ENCODE measurements at regions not wholly inside any gene's neighbourhood (a gene's known extent, or its start where the extent isn't known, plus 50 kb on each side); places are given as distances from the start of the nearest gene placed in this dataset.

DNA sequence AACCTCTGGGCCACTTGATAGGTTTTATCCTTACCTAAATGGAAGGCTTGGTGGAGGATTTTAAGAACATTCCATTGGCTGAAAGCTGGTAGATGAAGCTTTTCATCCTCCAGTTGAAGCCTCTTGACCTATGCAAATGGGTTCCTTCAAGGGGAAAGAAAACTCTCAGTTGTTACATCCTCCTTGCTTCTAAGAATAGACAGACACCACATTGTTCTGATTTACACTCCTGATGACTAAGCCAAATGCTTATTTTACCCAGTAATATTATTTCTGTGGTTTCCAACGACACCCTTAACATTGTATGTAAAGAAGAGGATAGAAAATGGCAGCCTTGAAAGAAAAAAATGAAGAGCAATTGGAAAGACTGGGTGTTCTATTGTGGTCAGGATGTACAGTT, 480.5 kb downstream of the OTOL1 start:
- Histone ChIP-seq H3K36me3 (ENCODE audit: low read depth) (no peaks in the 10 kb centered on the region), H3K27me3 (ENCODE audit: insufficient read depth, poor library complexity, severe bottlenecking) (no peaks in the 10 kb centered on the region), H3K9me3 (ENCODE audit: severe bottlenecking) (no peaks in the 10 kb centered on the region), H3K27ac (ENCODE audit: poor library complexity, severe bottlenecking) (no peak overlapping the region), H3K4me3 (ENCODE audit: severe bottlenecking) (no peak overlapping the region), H3K4me1 (ENCODE audit: insufficient read depth, poor library complexity, severe bottlenecking) (no peaks in the 10 kb centered on the region)
- TF ChIP-seq, protein P1, sequence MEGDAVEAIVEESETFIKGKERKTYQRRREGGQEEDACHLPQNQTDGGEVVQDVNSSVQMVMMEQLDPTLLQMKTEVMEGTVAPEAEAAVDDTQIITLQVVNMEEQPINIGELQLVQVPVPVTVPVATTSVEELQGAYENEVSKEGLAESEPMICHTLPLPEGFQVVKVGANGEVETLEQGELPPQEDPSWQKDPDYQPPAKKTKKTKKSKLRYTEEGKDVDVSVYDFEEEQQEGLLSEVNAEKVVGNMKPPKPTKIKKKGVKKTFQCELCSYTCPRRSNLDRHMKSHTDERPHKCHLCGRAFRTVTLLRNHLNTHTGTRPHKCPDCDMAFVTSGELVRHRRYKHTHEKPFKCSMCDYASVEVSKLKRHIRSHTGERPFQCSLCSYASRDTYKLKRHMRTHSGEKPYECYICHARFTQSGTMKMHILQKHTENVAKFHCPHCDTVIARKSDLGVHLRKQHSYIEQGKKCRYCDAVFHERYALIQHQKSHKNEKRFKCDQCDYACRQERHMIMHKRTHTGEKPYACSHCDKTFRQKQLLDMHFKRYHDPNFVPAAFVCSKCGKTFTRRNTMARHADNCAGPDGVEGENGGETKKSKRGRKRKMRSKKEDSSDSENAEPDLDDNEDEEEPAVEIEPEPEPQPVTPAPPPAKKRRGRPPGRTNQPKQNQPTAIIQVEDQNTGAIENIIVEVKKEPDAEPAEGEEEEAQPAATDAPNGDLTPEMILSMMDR (IDR thresholded peaks at IDR 0.05; ENCODE audit: poor library complexity, severe bottlenecking) = no peak
- DNase-seq (ENCODE audit: low spot score) (no peak), ATAC-seq (ENCODE audit: low read depth) (peak; percentile 42; the same call in 1 of the 3 replicates)

DNA sequence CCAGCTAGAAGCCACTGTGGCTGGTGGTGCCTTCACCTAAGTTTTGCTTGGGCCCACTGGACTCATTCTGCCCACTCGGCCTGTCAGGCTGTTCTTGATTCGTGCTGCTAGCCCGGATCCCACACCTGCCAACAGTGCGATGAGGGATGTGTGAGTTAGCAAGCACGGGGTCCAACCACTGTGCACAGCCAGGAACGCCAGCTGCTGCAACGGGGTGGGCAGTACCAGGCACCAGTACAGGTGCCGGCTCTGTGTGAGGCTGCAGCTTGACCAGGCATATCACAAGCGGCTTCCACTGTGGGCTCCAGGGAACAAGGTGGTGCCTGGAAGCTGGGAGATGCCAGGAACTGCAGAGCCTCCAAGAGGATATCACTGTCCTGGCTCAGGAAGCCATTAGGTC, 481.2 kb downstream of the OTOL1 start:
- TF ChIP-seq, protein P1 (IDR thresholded peaks at IDR 0.05; ENCODE audit: poor library complexity, severe bottlenecking) = no peak
- H3K4me1 ChIP-seq (ENCODE audit: insufficient read depth, poor library complexity, severe bottlenecking) = no peaks in the 10 kb centered on the region
- DNase-seq (ENCODE audit: low spot score) = no peak
- H3K36me3 ChIP-seq (ENCODE audit: low read depth) = no peaks in the 10 kb centered on the region
- H3K9me3 ChIP-seq (ENCODE audit: severe bottlenecking) = no peaks in the 10 kb centered on the region
- H3K27me3 ChIP-seq (ENCODE audit: insufficient read depth, poor library complexity, severe bottlenecking) = no peaks in the 10 kb centered on the region
- H3K4me3 ChIP-seq (ENCODE audit: severe bottlenecking) = no peak overlapping the region
- H3K27ac ChIP-seq (ENCODE audit: poor library complexity, severe bottlenecking) = no peak overlapping the region
- ATAC-seq (ENCODE audit: low read depth) = no peak

DNA sequence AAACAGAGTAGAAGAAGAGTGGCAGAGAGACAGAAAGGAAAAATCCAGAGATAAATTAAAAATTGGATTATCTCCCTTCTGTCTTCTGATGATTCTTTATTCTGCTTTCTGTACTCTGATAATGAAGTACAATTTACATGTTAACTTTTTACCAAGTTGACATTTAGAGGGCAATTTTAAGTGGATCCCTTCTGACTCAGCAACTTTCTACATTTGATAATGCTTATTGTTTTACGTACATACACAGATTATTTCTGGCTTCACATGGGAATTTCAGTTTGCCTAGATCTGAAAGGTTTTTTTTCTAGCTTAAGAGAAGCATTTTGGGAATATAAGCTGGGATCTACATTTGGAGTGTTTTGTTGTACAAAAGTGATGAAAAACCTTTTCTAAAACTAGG, 491.3 kb downstream of the OTOL1 start:
- DNase-seq (ENCODE audit: low spot score) (no peak), ATAC-seq (ENCODE audit: low read depth) (no peak)
- H3K27ac ChIP-seq (ENCODE audit: poor library complexity, severe bottlenecking) = no peak overlapping the region
- H3K4me3 ChIP-seq (ENCODE audit: severe bottlenecking) = no peak overlapping the region
- H3K36me3 ChIP-seq (ENCODE audit: low read depth) = no peaks in the 10 kb centered on the region
- no peaks in the 10 kb centered on the region for H3K27me3 ChIP-seq (ENCODE audit: insufficient read depth, poor library complexity, severe bottlenecking)
- no peaks in the 10 kb centered on the region for H3K9me3 ChIP-seq (ENCODE audit: severe bottlenecking)
- TF ChIP-seq, protein P1 (IDR thresholded peaks at IDR 0.05; ENCODE audit: poor library complexity, severe bottlenecking) = no peak
- no peaks in the 10 kb centered on the region for H3K4me1 ChIP-seq (ENCODE audit: insufficient read depth, poor library complexity, severe bottlenecking)

DNA sequence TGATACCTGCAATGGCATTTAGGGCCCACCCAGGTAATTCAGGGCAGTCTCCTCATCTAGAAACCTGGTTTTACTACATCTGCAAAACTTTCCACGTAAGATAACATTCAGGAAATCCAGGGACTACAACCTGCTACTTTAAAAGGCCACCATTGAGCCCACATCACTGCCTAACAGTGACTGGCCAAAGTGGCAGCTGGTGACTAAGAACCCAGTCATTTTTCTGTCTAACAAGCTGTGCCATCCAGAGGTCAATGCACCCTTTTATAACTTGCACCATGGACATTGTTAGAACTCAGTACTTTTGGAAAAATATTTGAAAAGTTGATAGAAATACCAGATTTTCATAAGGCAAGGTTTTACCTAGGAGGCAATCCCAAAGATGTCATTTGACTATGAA, 492.4 kb downstream of the OTOL1 start:
- H3K4me1 ChIP-seq (ENCODE audit: insufficient read depth, poor library complexity, severe bottlenecking) = no peaks in the 10 kb centered on the region
- TF ChIP-seq, protein P1 (IDR thresholded peaks at IDR 0.05; ENCODE audit: poor library complexity, severe bottlenecking) = no peak
- DNase-seq (ENCODE audit: low spot score) (no peak), ATAC-seq (ENCODE audit: low read depth) (no peak)
- H3K36me3 ChIP-seq (ENCODE audit: low read depth) = no peaks in the 10 kb centered on the region
- no peaks in the 10 kb centered on the region for H3K27me3 ChIP-seq (ENCODE audit: insufficient read depth, poor library complexity, severe bottlenecking)
- H3K9me3 ChIP-seq (ENCODE audit: severe bottlenecking) = no peaks in the 10 kb centered on the region
- H3K27ac ChIP-seq (ENCODE audit: poor library complexity, severe bottlenecking) = no peak overlapping the region
- H3K4me3 ChIP-seq (ENCODE audit: severe bottlenecking) = no peak overlapping the region

DNA sequence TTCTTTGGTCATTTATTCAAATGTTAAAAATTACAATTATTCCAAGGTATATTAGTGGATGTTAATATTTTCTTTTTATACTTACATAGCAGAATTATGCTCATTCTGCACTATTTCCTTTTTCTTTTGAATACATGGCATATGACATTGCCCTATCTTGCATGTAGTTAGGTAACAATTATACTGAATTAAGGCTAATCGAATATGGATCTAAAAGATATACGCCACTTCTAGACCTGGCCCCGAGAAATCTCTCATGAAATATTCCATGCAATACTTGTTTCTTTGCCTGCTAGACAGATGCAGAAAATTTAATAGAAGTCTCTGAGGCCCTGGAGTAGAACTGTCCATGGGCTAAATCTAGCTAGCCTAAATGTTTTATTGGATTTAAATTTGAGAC, 493.4 kb downstream of the OTOL1 start:
- no peaks in the 10 kb centered on the region for H3K27me3 ChIP-seq (ENCODE audit: insufficient read depth, poor library complexity, severe bottlenecking)
- ATAC-seq (ENCODE audit: low read depth) (no peak), DNase-seq (ENCODE audit: low spot score) (no peak)
- no peaks in the 10 kb centered on the region for H3K4me1 ChIP-seq (ENCODE audit: insufficient read depth, poor library complexity, severe bottlenecking)
- H3K36me3 ChIP-seq (ENCODE audit: low read depth) = no peaks in the 10 kb centered on the region
- H3K4me3 ChIP-seq (ENCODE audit: severe bottlenecking) = no peak overlapping the region
- TF ChIP-seq, protein P1 (IDR thresholded peaks at IDR 0.05; ENCODE audit: poor library complexity, severe bottlenecking) = no peak
- H3K27ac ChIP-seq (ENCODE audit: poor library complexity, severe bottlenecking) = no peak overlapping the region
- no peaks in the 10 kb centered on the region for H3K9me3 ChIP-seq (ENCODE audit: severe bottlenecking)

Measured in RWPE2 (cell line).